Mammary epithelial cell (primary cell): ENCODE measurements at regions not wholly inside any gene's neighbourhood (a gene's known extent, or its start where the extent isn't known, plus 50 kb on each side); places are given as distances from the start of the nearest gene placed in this dataset.

ENCODE experiments used
- CTCF ChIP-seq, 2 donors: IDR thresholded peaks in 1 of 2; conservative IDR thresholded peaks in 1 of 2; 2 replicates each; pipeline ENCODE4 v1.5.1; 2011 to 2012; ENCODE audit warnings: inconsistent platforms in 2 of 2, low read length in 2 of 2, mild to moderate bottlenecking in 2 of 2, control low read depth in 1 of 2, low read depth in 1 of 2; ENCODE audit not compliant: insufficient read depth in 1 of 2; ENCODE audit errors: extremely low read depth in 1 of 2
- EZH2 ChIP-seq: IDR thresholded peaks from 2 replicates; pipeline ENCODE4 v1.6.1; 2012; ENCODE audit warnings: low read length, inconsistent platforms, borderline replicate concordance

- no peak for TF ChIP-seq CTCF (conservative IDR thresholded peaks at IDR 0.05 in 1 of 2, IDR thresholded peaks at IDR 0.05 in 1 of 2; ENCODE audit: extremely low read depth in 1 of 2, insufficient read depth in 1 of 2, low read depth in 1 of 2, low read length in 2 of 2)
- no peak for TF ChIP-seq EZH2
Measured at GRCh38 chr2:18901242-18901641, 311.9 kb upstream of the NT5C1B start.
